Kidney (tissue), 13 donors: ENCODE measurements at regions not wholly inside any gene's neighbourhood (a gene's known extent, or its start where the extent isn't known, plus 50 kb on each side); places are given as distances from the start of the nearest gene placed in this dataset.

Experiments
- DNase-seq, 5 donors: peaks; one replicate each; pipeline ENCODE4 v3.0.0-alpha.2; 2013 to 2020
- FAIRE-seq: peaks from 2 replicates; lab custom pipeline; 2012; peaks lifted over from hg19 to GRCh38; lab: Jason Lieb, UNC
- H3K27ac ChIP-seq, 2 donors: one replicate each; pipeline ENCODE4 v1.7.0; 2013; ENCODE audit warnings: low read depth in 2 of 2, low read length in 2 of 2, inconsistent platforms in 1 of 2
- H3K27me3 ChIP-seq: one replicate; pipeline ENCODE4 v1.7.1; 2013; ENCODE audit warnings: low read length, inconsistent platforms; ENCODE audit not compliant: control insufficient read depth, insufficient read depth
- H3K36me3 ChIP-seq, 3 donors: one replicate each; pipeline versions ENCODE4 v1.7.0 to v1.7.1; 2013; ENCODE audit warnings: low read length in 3 of 3, control low read depth in 1 of 3, inconsistent platforms in 1 of 3; ENCODE audit not compliant: insufficient read depth in 3 of 3, control insufficient read depth in 2 of 3
- H3K4me1 ChIP-seq, 3 donors: one replicate each; pipeline versions ENCODE4 v1.7.0 to v1.7.1; 2013; ENCODE audit warnings: low read length in 3 of 3, inconsistent platforms in 1 of 3, low read depth in 1 of 3; ENCODE audit not compliant: control insufficient read depth in 2 of 3, insufficient read depth in 2 of 3
- H3K4me3 ChIP-seq, 3 donors: one replicate each; pipeline versions ENCODE4 v1.7.0 to v1.8.1; 2013; ENCODE audit warnings: low read length in 3 of 3, control low read depth in 1 of 3, inconsistent platforms in 1 of 3
- H3K9ac ChIP-seq, 3 donors: one replicate each; pipeline versions ENCODE4 v1.7.0 to v1.7.1; 2013; ENCODE audit warnings: low read length in 3 of 3, control low read depth in 1 of 3, inconsistent platforms in 1 of 3
- H3K9me3 ChIP-seq, 3 donors: one replicate each; pipeline versions ENCODE4 v1.7.0 to v1.7.1; 2013; ENCODE audit warnings: low read length in 3 of 3, control low read depth in 1 of 3, inconsistent platforms in 1 of 3; ENCODE audit not compliant: control insufficient read depth in 2 of 3, insufficient read depth in 1 of 3
- CTCF ChIP-seq: IDR thresholded peaks from 3 replicates; pipeline ENCODE4 v1.5.1; 2012; ENCODE audit warnings: mild to moderate bottlenecking, moderate library complexity, borderline replicate concordance; ENCODE audit not compliant: insufficient read depth; ENCODE audit errors: extremely low read depth
- intact Hi-C: fragments of 100-400 bp; cut with DNase I; formaldehyde crosslinking; loops from one replicate; pipeline ENCODE4 v1.11.1; 2022
- donor health status: control.
- donor health status: control.
- donor health status: control.
- donor health status: control.
- donor health status: control.
- donor health status: DM: yes; HTN: yes; CAD: no.
- donor health status: Normal renal cell carcinoma (clear cell type).

DNA sequence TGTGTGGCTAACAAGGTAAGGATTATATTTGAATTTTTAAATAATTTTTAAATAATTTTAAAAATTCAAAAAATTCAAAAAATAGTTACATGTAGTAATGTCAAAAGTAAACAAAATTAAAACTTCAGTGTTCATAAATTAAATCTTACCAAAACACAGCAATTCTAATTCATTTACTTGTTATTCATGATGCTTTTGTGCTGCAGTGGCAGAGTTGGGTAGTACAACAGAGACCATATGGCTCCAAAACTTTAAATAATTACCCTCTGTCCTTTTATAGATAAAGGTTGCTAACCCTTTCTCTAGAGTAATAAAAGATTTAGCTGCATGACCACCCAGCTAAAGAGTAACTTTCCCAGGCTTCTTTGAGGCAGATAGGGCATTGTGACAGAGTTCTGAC, 1355.6 kb downstream of the FSTL5 start:
- no peaks in the 10 kb centered on the region for H3K4me1 ChIP-seq
- no peaks in the 10 kb centered on the region for H3K27me3 ChIP-seq
- no peak overlapping the region for H3K4me3 ChIP-seq
- no peak overlapping the region for H3K27ac ChIP-seq
- no peak overlapping the region for H3K9ac ChIP-seq
- TF ChIP-seq CTCF: no peak
- FAIRE-seq (no peak), DNase-seq (no peak)
- no peaks in the 10 kb centered on the region for H3K9me3 ChIP-seq
- intact Hi-C loops: no loop called here
- H3K36me3 ChIP-seq: no peaks in the 10 kb centered on the region

DNA sequence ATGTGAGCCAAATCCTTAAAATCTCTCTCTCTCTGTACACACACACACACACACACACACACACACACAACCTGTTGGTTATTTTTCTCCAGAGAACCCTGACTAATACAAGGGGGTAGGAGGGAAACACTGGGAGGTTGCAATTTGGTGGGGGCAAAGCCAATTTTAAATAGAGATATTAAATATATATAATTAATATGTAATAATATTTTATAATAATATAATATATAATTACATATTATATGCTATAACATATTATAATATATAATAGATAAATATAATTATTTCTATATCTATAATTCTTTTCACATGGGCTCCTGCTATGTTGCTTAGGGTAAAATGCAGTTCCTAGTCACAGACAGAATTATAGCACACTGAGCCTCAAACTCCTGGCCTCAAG, 1354.2 kb downstream of the FSTL5 start:
- intact Hi-C loops: no loop called here
- no peak for DNase-seq
- no peaks in the 10 kb centered on the region for H3K9me3 ChIP-seq
- no peak overlapping the region for H3K9ac ChIP-seq
- H3K27me3 ChIP-seq: no peaks in the 10 kb centered on the region
- no peak for TF ChIP-seq CTCF
- no peak for FAIRE-seq
- no peak overlapping the region for H3K4me3 ChIP-seq
- H3K4me1 ChIP-seq: no peaks in the 10 kb centered on the region
- no peaks in the 10 kb centered on the region for H3K36me3 ChIP-seq
- H3K27ac ChIP-seq: no peak overlapping the region

DNA sequence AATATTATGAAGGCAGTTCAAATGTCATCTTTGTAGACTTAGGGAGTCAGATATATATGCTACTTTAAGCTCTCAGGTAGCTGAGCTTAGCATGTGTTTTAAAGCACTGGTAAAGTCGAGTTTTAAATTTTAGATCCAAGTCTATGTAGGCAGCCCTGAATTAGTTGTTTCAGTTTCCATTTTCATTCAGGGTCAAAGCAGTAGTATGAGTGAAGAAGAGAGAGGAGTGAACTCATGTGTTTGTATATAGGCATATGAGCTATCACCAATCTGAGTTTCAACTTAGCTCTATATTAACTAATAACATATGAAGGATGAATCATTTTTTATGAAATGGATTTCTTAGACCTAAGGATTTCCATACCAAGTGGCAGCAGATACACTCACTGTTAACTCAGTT, 1353.4 kb downstream of the FSTL5 start:
- no peak for FAIRE-seq
- no peak for TF ChIP-seq CTCF
- intact Hi-C loops: no loop called here

DNA sequence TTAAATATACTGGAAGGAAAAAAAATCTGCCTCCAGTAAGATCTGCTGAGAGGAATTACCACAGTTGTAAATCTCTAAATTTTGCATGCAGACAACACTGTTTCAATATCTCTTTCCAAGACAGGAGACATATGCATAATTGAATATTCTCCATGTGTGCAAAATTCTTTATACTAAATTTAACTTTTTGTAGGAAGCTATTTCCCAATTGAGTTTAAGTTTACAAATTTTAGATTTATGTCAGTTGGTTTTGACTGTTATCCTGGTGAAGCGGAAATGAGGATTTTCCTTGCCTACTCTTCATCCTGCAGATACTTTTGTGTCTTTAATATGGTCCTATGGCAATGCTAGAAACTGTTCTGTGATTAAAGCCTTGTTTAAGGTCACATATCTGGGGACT, 1352.9 kb downstream of the FSTL5 start:
- DNase-seq (no peak), FAIRE-seq (no peak)
- Histone ChIP-seq H3K4me3 (no peak overlapping the region), H3K27me3 (no peaks in the 10 kb centered on the region), H3K36me3 (no peaks in the 10 kb centered on the region), H3K9me3 (no peaks in the 10 kb centered on the region), H3K9ac (no peak overlapping the region), H3K4me1 (no peaks in the 10 kb centered on the region), H3K27ac (no peak overlapping the region)
- TF ChIP-seq CTCF: no peak
- intact Hi-C loops: no loop called here

More for the DNA sequence above, 1353.4 kb downstream of the FSTL5 start:
- H3K27ac ChIP-seq: no peak overlapping the region
- H3K9me3 ChIP-seq: no peaks in the 10 kb centered on the region
- H3K9ac ChIP-seq: no peak overlapping the region
- no peak overlapping the region for H3K4me3 ChIP-seq
- H3K27me3 ChIP-seq: no peaks in the 10 kb centered on the region
- no peaks in the 10 kb centered on the region for H3K36me3 ChIP-seq
- no peak for DNase-seq
- H3K4me1 ChIP-seq: no peaks in the 10 kb centered on the region
